Subcutaneous abdominal adipose tissue (tissue), 5 donors: ENCODE measurements at regions not wholly inside any gene's neighbourhood (a gene's known extent, or its start where the extent isn't known, plus 50 kb on each side); places are given as distances from the start of the nearest gene placed in this dataset.

ENCODE experiments used
- H3K27ac ChIP-seq: one replicate; pipeline ENCODE4 v1.7.0; 2013; ENCODE audit warnings: low read depth, mild to moderate bottlenecking, inconsistent platforms, low read length, moderate library complexity
- H3K27me3 ChIP-seq, 5 donors: one replicate each; pipeline ENCODE4 v1.7.0; 2013; ENCODE audit warnings: low read length in 5 of 5, inconsistent platforms in 1 of 5; ENCODE audit not compliant: control insufficient read depth in 5 of 5, insufficient read depth in 4 of 5
- H3K36me3 ChIP-seq, 5 donors: one replicate each; pipeline ENCODE4 v1.7.0; 2013; ENCODE audit warnings: low read length in 5 of 5; ENCODE audit not compliant: control insufficient read depth in 5 of 5, insufficient read depth in 5 of 5
- H3K4me1 ChIP-seq, 5 donors: one replicate each; pipeline ENCODE4 v1.7.0; 2013; ENCODE audit warnings: low read length in 5 of 5, mild to moderate bottlenecking in 3 of 5, moderate library complexity in 1 of 5; ENCODE audit not compliant: control insufficient read depth in 5 of 5, insufficient read depth in 5 of 5
- H3K4me3 ChIP-seq, 5 donors: one replicate each; pipeline ENCODE4 v1.7.0; 2013; ENCODE audit warnings: low read length in 5 of 5, low read depth in 1 of 5
- H3K9ac ChIP-seq, 5 donors: one replicate each; pipeline ENCODE4 v1.7.0; 2013; ENCODE audit warnings: low read length in 5 of 5, mild to moderate bottlenecking in 4 of 5, moderate library complexity in 3 of 5
- H3K9me3 ChIP-seq, 5 donors: one replicate each; pipeline ENCODE4 v1.7.0; 2013; ENCODE audit warnings: low read length in 5 of 5; ENCODE audit not compliant: control insufficient read depth in 5 of 5
- donor health status: healthy.
- donor health status: healthy.
- donor health status: healthy.
- donor health status: healthy.
- donor health status: healthy.

- no peaks in the 10 kb centered on the region for H3K9me3 ChIP-seq
- H3K27me3 ChIP-seq, result no peaks in the 10 kb centered on the region
Observed at GRCh38 chr3:102255736-102256135, 179.1 kb upstream of the ZPLD1 start.

GRCh38 chr3:102258666-102259227, 176.1 kb upstream of the ZPLD1 start:
- Histone ChIP-seq H3K9ac (no peak overlapping the region), H3K27ac (no peak overlapping the region), H3K27me3 (no peaks in the 10 kb centered on the region), H3K9me3 (no peaks in the 10 kb centered on the region), H3K36me3 (no peaks in the 10 kb centered on the region), H3K4me3 (no peak overlapping the region), H3K4me1 (no peaks in the 10 kb centered on the region)

More at GRCh38 chr3:102255736-102256135, 179.1 kb upstream of the ZPLD1 start:
- Histone ChIP-seq H3K36me3 (no peaks in the 10 kb centered on the region), H3K9ac (no peak overlapping the region), H3K4me3 (no peak overlapping the region), H3K27ac (no peak overlapping the region), H3K4me1 (no peaks in the 10 kb centered on the region)

GRCh38 chr3:102259663-102260062, 175.2 kb upstream of the ZPLD1 start:
- no peaks in the 10 kb centered on the region for H3K27me3 ChIP-seq
- no peak overlapping the region for H3K4me3 ChIP-seq
- no peaks in the 10 kb centered on the region for H3K4me1 ChIP-seq
- no peak overlapping the region for H3K9ac ChIP-seq
- H3K27ac ChIP-seq, result no peak overlapping the region
- H3K36me3 ChIP-seq, result no peaks in the 10 kb centered on the region
- no peaks in the 10 kb centered on the region for H3K9me3 ChIP-seq

GRCh38 chr3:102265720-102266119, 169.1 kb upstream of the ZPLD1 start:
- no peaks in the 10 kb centered on the region for H3K27me3 ChIP-seq
- H3K4me3 ChIP-seq, result no peak overlapping the region
- H3K27ac ChIP-seq, result no peak overlapping the region
- no peaks in the 10 kb centered on the region for H3K4me1 ChIP-seq
- no peak overlapping the region for H3K9ac ChIP-seq
- no peaks in the 10 kb centered on the region for H3K9me3 ChIP-seq
- H3K36me3 ChIP-seq, result no peaks in the 10 kb centered on the region

- Histone ChIP-seq H3K4me3 (no peak overlapping the region), H3K27ac (no peak overlapping the region), H3K27me3 (no peaks in the 10 kb centered on the region), H3K9ac (no peak overlapping the region), H3K36me3 (no peaks in the 10 kb centered on the region), H3K4me1 (no peaks in the 10 kb centered on the region), H3K9me3 (no peaks in the 10 kb centered on the region)
Observed at GRCh38 chr3:102269406-102269805, 165.4 kb upstream of the ZPLD1 start.

- Histone ChIP-seq H3K27me3 (no peaks in the 10 kb centered on the region), H3K9ac (no peak overlapping the region), H3K36me3 (no peaks in the 10 kb centered on the region), H3K9me3 (peaks cover 0 to 5% (median 0%) of the 10 kb centered on the region in 5 donors), H3K4me3 (no peak overlapping the region), H3K4me1 (no peaks in the 10 kb centered on the region), H3K27ac (no peak overlapping the region)
Observed at GRCh38 chr3:102290241-102290640, 144.6 kb upstream of the ZPLD1 start.

- Histone ChIP-seq H3K9ac (no peak overlapping the region), H3K36me3 (no peaks in the 10 kb centered on the region), H3K4me3 (no peak overlapping the region), H3K4me1 (no peaks in the 10 kb centered on the region), H3K9me3 (peaks cover 0 to 2% (median 0%) of the 10 kb centered on the region in 5 donors), H3K27ac (no peak overlapping the region), H3K27me3 (no peaks in the 10 kb centered on the region)
Observed at GRCh38 chr3:102295756-102296155, 139.1 kb upstream of the ZPLD1 start.

- H3K4me3 ChIP-seq, result no peak overlapping the region
- H3K27ac ChIP-seq, result no peak overlapping the region
- no peaks in the 10 kb centered on the region for H3K4me1 ChIP-seq
- H3K36me3 ChIP-seq, result no peaks in the 10 kb centered on the region
- no peaks in the 10 kb centered on the region for H3K27me3 ChIP-seq
- H3K9ac ChIP-seq, result no peak overlapping the region
- H3K9me3 ChIP-seq, result no peaks in the 10 kb centered on the region
Observed at GRCh38 chr3:102297072-102297658, 137.7 kb upstream of the ZPLD1 start.

- H3K4me1 ChIP-seq, result no peaks in the 10 kb centered on the region
- H3K9me3 ChIP-seq, result no peaks in the 10 kb centered on the region
- no peak overlapping the region for H3K9ac ChIP-seq
- no peaks in the 10 kb centered on the region for H3K36me3 ChIP-seq
- H3K27ac ChIP-seq, result no peak overlapping the region
- no peaks in the 10 kb centered on the region for H3K27me3 ChIP-seq
- H3K4me3 ChIP-seq, result no peak overlapping the region
Observed at GRCh38 chr3:102299125-102299877, 135.5 kb upstream of the ZPLD1 start.

GRCh38 chr3:102301155-102301880, 133.5 kb upstream of the ZPLD1 start:
- no peak overlapping the region for H3K9ac ChIP-seq
- H3K27ac ChIP-seq, result no peak overlapping the region
- H3K4me3 ChIP-seq, result no peak overlapping the region
- H3K9me3 ChIP-seq, result no peaks in the 10 kb centered on the region
- H3K36me3 ChIP-seq, result no peaks in the 10 kb centered on the region
- no peaks in the 10 kb centered on the region for H3K27me3 ChIP-seq
- no peaks in the 10 kb centered on the region for H3K4me1 ChIP-seq
